ENCODE measurements at regions not wholly inside any gene's neighbourhood (a gene's known extent, or its start where the extent isn't known, plus 50 kb on each side); places are given as distances from the start of the nearest gene placed in this dataset.

GRCh38 chr16:5377280-5377898 lies 279.8 kb upstream of the EEF2KMT start:
- Histone ChIP-seq H3K9ac (ENCODE audit: low read depth in 2 of 2, low read length in 2 of 2) (no peak overlapping the region), H3K9me3 (no peaks in the 10 kb centered on the region), H3K36me3 (no peaks in the 10 kb centered on the region), H3K27me3 (no peaks in the 10 kb centered on the region), H3K27ac (no peak overlapping the region), H3K4me3 (no peak overlapping the region), H3K4me1 (no peaks in the 10 kb centered on the region)
- TF ChIP-seq CTCF (IDR thresholded peaks at IDR 0.05): no peak
- intact Hi-C loops (cut with DNase I): no loop called here
- DNase-seq: no peak

GRCh38 chr16:5374184-5374583 lies 276.6 kb upstream of the EEF2KMT start:
- no peak overlapping the region for H3K9ac ChIP-seq (ENCODE audit: low read depth in 2 of 2, low read length in 2 of 2)
- no peaks in the 10 kb centered on the region for H3K36me3 ChIP-seq
- intact Hi-C loops (cut with DNase I): no loop called here
- DNase-seq: no peak
- no peak overlapping the region for H3K27ac ChIP-seq
- TF ChIP-seq CTCF (IDR thresholded peaks at IDR 0.05): no peak
- no peaks in the 10 kb centered on the region for H3K4me1 ChIP-seq
- no peaks in the 10 kb centered on the region for H3K27me3 ChIP-seq
- H3K4me3 ChIP-seq: no peak overlapping the region
- no peaks in the 10 kb centered on the region for H3K9me3 ChIP-seq

- no peak overlapping the region for H3K4me3 ChIP-seq
- no peak overlapping the region for H3K27ac ChIP-seq
- no peaks in the 10 kb centered on the region for H3K36me3 ChIP-seq
- TF ChIP-seq CTCF (IDR thresholded peaks at IDR 0.05): no peak
- intact Hi-C loops (cut with DNase I): no loop called here
- no peaks in the 10 kb centered on the region for H3K9me3 ChIP-seq
- H3K27me3 ChIP-seq: no peaks in the 10 kb centered on the region
- DNase-seq: no peak
- H3K9ac ChIP-seq (ENCODE audit: low read depth in 2 of 2, low read length in 2 of 2): no peak overlapping the region
- H3K4me1 ChIP-seq: no peaks in the 10 kb centered on the region
Observed at GRCh38 chr16:5367951-5368350, 270.4 kb upstream of the EEF2KMT start.

- H3K36me3 ChIP-seq: no peaks in the 10 kb centered on the region
- intact Hi-C loops (cut with DNase I): no loop called here
- no peak overlapping the region for H3K9ac ChIP-seq (ENCODE audit: low read depth in 2 of 2, low read length in 2 of 2)
- TF ChIP-seq CTCF (IDR thresholded peaks at IDR 0.05): no peak
- no peak overlapping the region for H3K4me3 ChIP-seq
- no peak for DNase-seq
- H3K27me3 ChIP-seq: no peaks in the 10 kb centered on the region
- H3K27ac ChIP-seq: no peak overlapping the region
- H3K9me3 ChIP-seq: no peaks in the 10 kb centered on the region
- no peaks in the 10 kb centered on the region for H3K4me1 ChIP-seq
Observed at GRCh38 chr16:5366126-5366525, 268.5 kb upstream of the EEF2KMT start.

GRCh38 chr16:5364186-5364585 lies 266.6 kb upstream of the EEF2KMT start:
- H3K4me3 ChIP-seq: no peak overlapping the region
- H3K36me3 ChIP-seq: no peaks in the 10 kb centered on the region
- intact Hi-C loops (cut with DNase I): no loop called here
- no peak overlapping the region for H3K9ac ChIP-seq (ENCODE audit: low read depth in 2 of 2, low read length in 2 of 2)
- TF ChIP-seq CTCF (IDR thresholded peaks at IDR 0.05): no peak
- no peaks in the 10 kb centered on the region for H3K4me1 ChIP-seq
- no peak overlapping the region for H3K27ac ChIP-seq
- H3K27me3 ChIP-seq: no peaks in the 10 kb centered on the region
- H3K9me3 ChIP-seq: no peaks in the 10 kb centered on the region
- DNase-seq: no peak

Data from colonic mucosa (tissue), 4 donors.